HL-60 (cell line): ENCODE measurements at regions not wholly inside any gene's neighbourhood (a gene's known extent, or its start where the extent isn't known, plus 50 kb on each side); places are given as distances from the start of the nearest gene placed in this dataset.
A peak's percentile ranks its signal among the peaks of the same experiment; 100 is the strongest.

Source experiments
- DNase-seq, 2 experiments: peaks; one replicate each; pipeline ENCODE4 v3.0.0-alpha.2; 2010 to 2020; ENCODE audit warnings: low read depth in 1 of 2, low spot score in 1 of 2
- H3K27ac ChIP-seq: fragments of 250-450 bp; sonication (Bioruptor Pico); replicated peaks from 2 replicates; pipeline ENCODE4 v1.5.1; 2020; ENCODE audit warnings: mild to moderate bottlenecking, moderate library complexity
- H3K27me3 ChIP-seq: fragments of 250-450 bp; sonication (Bioruptor Pico); 2 replicates; pipeline ENCODE4 v1.5.1; 2021; ENCODE audit warnings: mild to moderate bottlenecking, moderate library complexity; ENCODE audit not compliant: insufficient read depth, poor library complexity, severe bottlenecking
- H3K4me3 ChIP-seq: replicated peaks from 2 replicates; pipeline ENCODE4 v1.5.1; 2011; ENCODE audit warnings: mild to moderate bottlenecking, control low read depth, low read length; ENCODE audit not compliant: insufficient read depth
- GABPA ChIP-seq: IDR thresholded peaks from 2 replicates; pipeline ENCODE4 v1.6.1; 2012; ENCODE audit warnings: low read depth
- POLR2AphosphoS5 ChIP-seq: IDR thresholded peaks from 2 replicates; pipeline ENCODE4 v1.6.1; 2012; ENCODE audit warnings: low read depth
- SPI1 ChIP-seq: IDR thresholded peaks from 2 replicates; pipeline ENCODE4 v1.6.1; 2012; ENCODE audit warnings: low read depth, mild to moderate bottlenecking, borderline replicate concordance
- TF ChIP-seq, protein P1 (sequence below): IDR thresholded peaks from 2 replicates; pipeline ENCODE4 v1.6.1; 2012; ENCODE audit warnings: low read depth; ENCODE audit not compliant: insufficient replicate concordance
- TF ChIP-seq, protein P2 (sequence below): IDR thresholded peaks from one replicate; pipeline ENCODE4 v1.5.1; 2011; ENCODE audit warnings: low read length, control low read depth, inconsistent platforms; ENCODE audit not compliant: insufficient read depth

DNA sequence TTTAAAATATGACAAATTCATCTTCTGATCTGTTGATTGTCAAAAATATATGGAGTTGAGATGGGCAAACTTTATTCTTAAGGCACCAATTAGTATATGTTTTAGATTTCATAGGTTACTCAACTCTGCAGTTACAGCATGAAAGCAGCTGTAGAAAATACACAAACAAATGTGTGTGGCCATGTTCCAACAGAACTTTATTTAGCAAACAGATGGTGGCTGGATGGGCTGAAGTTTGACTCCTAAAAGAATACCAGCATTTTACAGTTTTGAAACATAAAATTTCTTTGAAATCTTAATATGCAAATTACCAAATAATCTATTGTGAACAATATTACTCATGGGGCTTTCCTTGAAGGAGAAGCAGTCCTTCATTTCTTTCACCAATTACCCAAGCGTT is 1206.0 kb upstream of the LRRTM3 start:
- H3K27ac ChIP-seq, result no peak overlapping the region
- TF ChIP-seq SPI1 (no peak), GABPA (no peak), POLR2AphosphoS5 (no peak)
- TF ChIP-seq, protein P1, sequence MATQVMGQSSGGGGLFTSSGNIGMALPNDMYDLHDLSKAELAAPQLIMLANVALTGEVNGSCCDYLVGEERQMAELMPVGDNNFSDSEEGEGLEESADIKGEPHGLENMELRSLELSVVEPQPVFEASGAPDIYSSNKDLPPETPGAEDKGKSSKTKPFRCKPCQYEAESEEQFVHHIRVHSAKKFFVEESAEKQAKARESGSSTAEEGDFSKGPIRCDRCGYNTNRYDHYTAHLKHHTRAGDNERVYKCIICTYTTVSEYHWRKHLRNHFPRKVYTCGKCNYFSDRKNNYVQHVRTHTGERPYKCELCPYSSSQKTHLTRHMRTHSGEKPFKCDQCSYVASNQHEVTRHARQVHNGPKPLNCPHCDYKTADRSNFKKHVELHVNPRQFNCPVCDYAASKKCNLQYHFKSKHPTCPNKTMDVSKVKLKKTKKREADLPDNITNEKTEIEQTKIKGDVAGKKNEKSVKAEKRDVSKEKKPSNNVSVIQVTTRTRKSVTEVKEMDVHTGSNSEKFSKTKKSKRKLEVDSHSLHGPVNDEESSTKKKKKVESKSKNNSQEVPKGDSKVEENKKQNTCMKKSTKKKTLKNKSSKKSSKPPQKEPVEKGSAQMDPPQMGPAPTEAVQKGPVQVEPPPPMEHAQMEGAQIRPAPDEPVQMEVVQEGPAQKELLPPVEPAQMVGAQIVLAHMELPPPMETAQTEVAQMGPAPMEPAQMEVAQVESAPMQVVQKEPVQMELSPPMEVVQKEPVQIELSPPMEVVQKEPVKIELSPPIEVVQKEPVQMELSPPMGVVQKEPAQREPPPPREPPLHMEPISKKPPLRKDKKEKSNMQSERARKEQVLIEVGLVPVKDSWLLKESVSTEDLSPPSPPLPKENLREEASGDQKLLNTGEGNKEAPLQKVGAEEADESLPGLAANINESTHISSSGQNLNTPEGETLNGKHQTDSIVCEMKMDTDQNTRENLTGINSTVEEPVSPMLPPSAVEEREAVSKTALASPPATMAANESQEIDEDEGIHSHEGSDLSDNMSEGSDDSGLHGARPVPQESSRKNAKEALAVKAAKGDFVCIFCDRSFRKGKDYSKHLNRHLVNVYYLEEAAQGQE, result no peak
- TF ChIP-seq, protein P2, sequence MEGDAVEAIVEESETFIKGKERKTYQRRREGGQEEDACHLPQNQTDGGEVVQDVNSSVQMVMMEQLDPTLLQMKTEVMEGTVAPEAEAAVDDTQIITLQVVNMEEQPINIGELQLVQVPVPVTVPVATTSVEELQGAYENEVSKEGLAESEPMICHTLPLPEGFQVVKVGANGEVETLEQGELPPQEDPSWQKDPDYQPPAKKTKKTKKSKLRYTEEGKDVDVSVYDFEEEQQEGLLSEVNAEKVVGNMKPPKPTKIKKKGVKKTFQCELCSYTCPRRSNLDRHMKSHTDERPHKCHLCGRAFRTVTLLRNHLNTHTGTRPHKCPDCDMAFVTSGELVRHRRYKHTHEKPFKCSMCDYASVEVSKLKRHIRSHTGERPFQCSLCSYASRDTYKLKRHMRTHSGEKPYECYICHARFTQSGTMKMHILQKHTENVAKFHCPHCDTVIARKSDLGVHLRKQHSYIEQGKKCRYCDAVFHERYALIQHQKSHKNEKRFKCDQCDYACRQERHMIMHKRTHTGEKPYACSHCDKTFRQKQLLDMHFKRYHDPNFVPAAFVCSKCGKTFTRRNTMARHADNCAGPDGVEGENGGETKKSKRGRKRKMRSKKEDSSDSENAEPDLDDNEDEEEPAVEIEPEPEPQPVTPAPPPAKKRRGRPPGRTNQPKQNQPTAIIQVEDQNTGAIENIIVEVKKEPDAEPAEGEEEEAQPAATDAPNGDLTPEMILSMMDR, result no peak
- no peaks in the 10 kb centered on the region for H3K27me3 ChIP-seq
- H3K4me3 ChIP-seq, result no peak overlapping the region
- no peak for DNase-seq

- Histone ChIP-seq H3K27ac (no peak overlapping the region), H3K27me3 (no peaks in the 10 kb centered on the region), H3K4me3 (no peak overlapping the region)
- DNase-seq, result no peak
- TF ChIP-seq, protein P1, result no peak
- TF ChIP-seq GABPA (no peak), SPI1 (no peak), POLR2AphosphoS5 (no peak)
- TF ChIP-seq, protein P2, result no peak
These were observed 1204.9 kb upstream of the LRRTM3 start for GRCh38 chr10:65720901-65721300.

DNA sequence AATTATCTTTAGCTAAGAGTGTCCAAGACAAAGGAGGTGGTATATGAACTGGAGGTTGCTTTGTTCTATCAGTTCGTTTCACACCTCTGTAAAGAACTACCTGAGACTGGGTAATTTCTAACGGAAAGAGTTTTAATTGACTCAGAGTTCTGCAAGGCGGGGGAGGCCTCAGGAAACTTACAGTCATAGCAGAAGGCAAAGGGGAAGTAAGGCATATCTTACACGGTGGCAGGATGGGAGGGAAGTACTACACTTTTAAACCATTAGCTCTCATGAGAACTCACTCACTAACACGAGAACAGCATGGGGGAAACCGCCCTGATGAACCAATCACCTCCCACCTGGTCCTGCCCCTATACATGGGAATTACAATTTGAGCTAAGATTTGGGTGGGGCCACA is 1202.3 kb upstream of the LRRTM3 start:
- TF ChIP-seq POLR2AphosphoS5 (no peak), GABPA (no peak)
- TF ChIP-seq, protein P1, result no peak
- Histone ChIP-seq H3K4me3 (no peak overlapping the region), H3K27me3 (no peaks in the 10 kb centered on the region), H3K27ac (no peak overlapping the region)
- DNase-seq, result peak in 1 of 2 experiments; percentile 2

DNA sequence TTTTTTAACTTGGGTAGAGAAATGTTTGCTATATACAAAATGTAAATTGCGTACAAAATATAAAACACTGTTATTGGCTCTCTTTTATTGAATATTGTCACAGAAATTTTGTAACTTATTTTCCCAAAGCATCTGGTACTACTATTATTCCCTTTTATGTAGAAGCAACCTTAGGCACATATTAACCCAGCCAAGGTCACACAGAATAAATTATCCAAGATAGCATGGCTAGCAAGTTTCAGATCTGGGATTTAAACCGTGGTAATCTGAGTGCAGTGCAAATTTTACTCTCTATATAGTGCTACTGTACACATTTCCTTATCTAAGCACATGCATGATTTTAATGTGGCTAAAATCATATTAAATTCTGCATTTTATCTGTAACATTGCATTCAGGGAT is 1190.5 kb upstream of the LRRTM3 start:
- no peak overlapping the region for H3K4me3 ChIP-seq
- H3K27me3 ChIP-seq, result no peaks in the 10 kb centered on the region
- H3K27ac ChIP-seq, result no peak overlapping the region
- no peak for DNase-seq
- TF ChIP-seq, protein P2, result no peak
- TF ChIP-seq POLR2AphosphoS5, result no peak
- TF ChIP-seq, protein P1, result no peak
- no peak for TF ChIP-seq SPI1
- no peak for TF ChIP-seq GABPA
